ENCODE measurements at regions not wholly inside any gene's neighbourhood (a gene's known extent, or its start where the extent isn't known, plus 50 kb on each side); places are given as distances from the start of the nearest gene placed in this dataset.

DNA sequence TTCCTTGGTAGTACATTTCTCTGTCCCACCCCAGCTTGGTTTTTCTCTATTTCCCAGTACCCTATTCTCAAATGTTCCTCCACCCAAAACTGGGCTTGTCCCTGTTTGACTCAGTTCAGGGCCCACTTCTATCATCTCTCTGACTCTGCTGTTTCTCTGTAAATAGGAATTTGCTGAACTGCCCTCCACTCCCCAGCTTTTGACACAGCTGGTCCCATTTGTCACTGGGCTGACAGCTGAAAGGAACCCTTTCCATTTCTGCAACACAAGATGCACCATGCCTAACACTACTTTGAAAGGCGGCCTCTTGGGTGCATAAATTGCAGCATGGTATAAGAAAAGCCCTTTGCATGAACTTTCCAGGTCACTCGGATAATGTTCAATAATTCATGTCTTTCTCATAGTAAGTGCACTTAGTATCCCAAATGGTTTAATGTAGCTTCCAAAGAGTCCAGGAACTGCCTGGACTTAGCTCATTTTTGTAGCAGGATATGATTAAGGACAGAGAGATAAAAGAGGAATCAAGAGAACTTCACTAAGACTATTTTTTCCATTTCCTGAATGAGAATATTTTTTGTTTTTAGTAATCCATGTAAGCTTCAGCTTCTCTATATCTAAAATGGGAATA lies 256.7 kb downstream of the CDH11 start:
- TF ChIP-seq, protein P1, sequence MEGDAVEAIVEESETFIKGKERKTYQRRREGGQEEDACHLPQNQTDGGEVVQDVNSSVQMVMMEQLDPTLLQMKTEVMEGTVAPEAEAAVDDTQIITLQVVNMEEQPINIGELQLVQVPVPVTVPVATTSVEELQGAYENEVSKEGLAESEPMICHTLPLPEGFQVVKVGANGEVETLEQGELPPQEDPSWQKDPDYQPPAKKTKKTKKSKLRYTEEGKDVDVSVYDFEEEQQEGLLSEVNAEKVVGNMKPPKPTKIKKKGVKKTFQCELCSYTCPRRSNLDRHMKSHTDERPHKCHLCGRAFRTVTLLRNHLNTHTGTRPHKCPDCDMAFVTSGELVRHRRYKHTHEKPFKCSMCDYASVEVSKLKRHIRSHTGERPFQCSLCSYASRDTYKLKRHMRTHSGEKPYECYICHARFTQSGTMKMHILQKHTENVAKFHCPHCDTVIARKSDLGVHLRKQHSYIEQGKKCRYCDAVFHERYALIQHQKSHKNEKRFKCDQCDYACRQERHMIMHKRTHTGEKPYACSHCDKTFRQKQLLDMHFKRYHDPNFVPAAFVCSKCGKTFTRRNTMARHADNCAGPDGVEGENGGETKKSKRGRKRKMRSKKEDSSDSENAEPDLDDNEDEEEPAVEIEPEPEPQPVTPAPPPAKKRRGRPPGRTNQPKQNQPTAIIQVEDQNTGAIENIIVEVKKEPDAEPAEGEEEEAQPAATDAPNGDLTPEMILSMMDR (IDR thresholded peaks at IDR 0.05), result no peak
- TF ChIP-seq POLR2AphosphoS5 (IDR thresholded peaks at IDR 0.05) (no peak), EP300 (IDR thresholded peaks at IDR 0.05) (no peak), POLR2A (IDR thresholded peaks at IDR 0.05) (no peak)

All from stomach (tissue), 4 donors.